SW480 (cell line): ENCODE measurements at regions not wholly inside any gene's neighbourhood (a gene's known extent, or its start where the extent isn't known, plus 50 kb on each side); places are given as distances from the start of the nearest gene placed in this dataset.
"Not testable (repeated sequence)": the region's sequence is repeated elsewhere in the genome, so short reads cannot be mapped to it uniquely, and the experiment has no call there.

ENCODE experiments used
- DNase-seq: peaks from one replicate; pipeline ENCODE4 v3.0.0-alpha.2; 2016; ENCODE audit warnings: low spot score

GRCh38 chr6:27617700-27618689, 145.1 kb upstream of the ZNF184 start:
- peak; percentile 52 for DNase-seq

GRCh38 chr6:27617046-27617687, 144.3 kb upstream of the ZNF184 start:
- DNase-seq: peak; percentile 14

DNA sequence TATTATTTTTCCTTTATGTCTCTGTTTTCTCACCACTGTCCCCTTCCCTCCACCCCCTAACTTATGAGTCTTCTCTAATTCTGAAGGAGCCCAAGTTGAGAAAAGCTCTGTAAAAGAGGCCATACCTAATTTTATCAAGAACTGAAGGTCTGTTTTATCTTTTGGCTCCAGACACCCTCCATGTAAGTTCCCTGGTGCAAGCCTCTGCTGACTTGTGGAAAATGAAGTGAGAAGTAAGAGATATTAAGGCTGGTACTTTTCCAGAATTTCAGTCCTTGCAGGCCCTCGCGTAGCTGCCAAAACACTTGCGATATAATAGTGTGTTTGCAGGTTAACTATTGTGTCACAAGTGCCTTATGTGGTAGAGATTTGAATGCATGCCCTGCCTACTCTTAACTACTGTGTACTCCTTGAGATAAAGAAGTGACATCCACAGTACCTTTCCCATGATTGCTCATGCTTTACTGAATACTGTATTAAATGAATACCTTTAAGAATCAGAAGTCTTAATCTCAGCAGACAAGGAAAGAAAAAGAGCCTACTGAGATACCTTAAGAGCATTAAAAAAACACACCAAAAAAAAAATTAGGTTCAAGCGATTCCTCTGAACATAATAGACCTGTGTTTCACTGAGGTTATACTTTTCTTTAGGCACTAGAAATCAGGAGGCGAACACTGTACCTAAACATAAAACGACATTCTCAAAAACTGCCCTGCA, 143.6 kb upstream of the ZNF184 start:
- no peak for DNase-seq

GRCh38 chr6:27611451-27611850, 138.5 kb upstream of the ZNF184 start:
- DNase-seq: no peak

DNA sequence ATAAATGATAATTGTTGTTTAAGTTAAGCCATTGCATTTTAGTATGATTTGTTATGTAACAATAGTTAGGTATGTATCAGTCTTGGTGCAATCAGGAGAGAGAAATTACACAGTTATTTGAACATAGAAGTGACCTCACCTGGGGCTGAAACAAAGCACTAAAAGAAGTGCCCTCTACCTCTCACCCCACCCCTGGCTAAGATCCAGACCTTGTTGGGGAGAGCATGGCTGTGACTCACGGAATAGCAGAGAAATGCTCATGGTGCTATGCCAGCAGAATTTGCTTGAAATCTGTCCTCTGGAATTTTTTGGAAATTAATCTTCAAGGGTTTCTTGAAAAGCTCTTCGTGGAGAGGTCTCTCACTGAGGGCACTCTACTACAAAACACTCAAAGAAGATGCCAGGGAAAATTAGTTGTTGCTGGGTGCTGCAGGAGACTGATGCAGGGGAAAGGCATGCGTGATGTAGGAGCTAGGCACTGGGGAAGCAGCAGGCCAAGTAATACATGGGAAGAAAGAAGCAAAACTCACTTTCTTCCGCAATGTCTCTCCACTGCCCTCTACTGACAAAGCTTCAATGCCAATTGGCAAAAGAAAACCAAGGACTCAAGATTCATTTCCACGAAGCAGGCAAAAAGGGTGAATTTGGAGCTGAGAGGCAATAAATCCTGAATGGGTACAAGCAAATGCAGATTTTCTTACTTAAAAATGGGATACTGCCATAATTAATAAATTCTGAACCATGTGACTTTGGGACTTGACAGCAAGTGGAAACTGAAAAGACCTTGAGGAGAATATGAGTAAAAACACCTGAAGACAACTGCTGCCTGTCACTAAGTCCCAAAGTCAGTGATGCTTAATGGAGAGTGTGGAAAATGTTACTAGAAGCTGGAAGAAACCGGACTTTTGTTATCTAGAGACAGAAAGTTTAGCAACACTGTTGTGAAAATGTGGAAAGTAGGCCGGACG, 136.3 kb upstream of the ZNF184 start:
- peak; percentile 47 for DNase-seq

DNA sequence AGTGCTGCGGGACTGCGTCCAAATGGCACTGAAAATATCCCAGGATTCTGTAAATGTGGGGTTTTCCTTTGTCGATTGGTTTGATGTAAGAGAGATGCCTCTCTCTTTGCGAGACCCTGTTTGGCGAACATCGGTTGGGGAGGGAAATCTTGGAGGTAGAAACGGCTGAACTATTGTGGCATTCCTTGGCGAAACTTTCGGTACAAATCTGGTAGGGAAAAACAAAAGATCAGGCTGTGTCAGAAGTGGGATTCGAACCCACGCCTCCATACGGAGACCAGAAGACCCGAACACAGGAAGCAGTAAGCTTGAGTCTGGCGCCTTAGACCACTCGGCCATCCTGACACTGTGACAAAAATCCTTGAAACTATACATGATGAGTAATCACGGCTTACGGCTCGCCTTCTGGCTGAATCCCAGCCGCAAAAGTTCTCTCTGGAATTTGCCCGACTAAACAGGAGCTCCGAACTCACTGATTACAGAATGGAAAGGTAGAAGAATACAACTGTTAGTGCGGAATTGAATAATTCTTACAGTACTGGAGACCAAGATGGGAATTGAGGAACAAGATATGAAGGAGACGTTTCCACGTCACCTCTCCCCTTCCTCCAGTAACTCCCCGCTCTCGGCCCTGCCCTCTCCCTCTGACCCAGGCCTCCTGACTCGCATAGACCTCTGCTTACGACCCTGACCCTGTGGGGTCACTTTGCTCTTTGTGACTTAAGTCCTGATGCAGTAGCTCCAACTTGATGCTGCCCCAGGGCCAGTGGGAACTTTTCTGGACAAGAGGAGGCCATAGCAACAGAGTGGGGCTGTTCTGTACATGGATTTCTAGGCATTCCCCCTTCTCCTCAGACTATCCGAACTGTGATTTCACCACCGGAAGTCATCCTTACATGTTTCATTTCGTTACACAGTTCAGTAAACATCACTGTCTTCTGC, 132.8 kb upstream of the ZNF184 start:
- no peak for DNase-seq

DNA sequence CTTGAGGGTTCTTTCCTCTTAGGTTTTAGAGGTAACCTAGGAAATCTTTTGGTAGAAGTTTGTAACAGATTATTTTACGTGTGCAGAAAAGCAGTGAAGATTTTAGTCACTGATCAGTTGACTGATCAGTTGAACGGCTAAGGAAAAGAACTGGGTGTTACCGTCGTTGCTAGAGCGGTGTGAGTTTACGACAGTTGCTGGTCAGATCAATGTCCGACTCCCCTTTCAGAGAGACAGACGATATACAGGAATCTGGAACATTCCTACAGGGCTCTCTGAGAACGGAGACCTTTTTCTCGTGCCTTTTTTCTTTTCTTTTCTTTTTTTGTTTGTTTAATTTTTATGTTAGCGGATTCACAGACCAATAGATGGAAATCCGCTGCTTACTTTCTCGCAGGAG, 132.1 kb upstream of the ZNF184 start:
- no peak for DNase-seq

DNA sequence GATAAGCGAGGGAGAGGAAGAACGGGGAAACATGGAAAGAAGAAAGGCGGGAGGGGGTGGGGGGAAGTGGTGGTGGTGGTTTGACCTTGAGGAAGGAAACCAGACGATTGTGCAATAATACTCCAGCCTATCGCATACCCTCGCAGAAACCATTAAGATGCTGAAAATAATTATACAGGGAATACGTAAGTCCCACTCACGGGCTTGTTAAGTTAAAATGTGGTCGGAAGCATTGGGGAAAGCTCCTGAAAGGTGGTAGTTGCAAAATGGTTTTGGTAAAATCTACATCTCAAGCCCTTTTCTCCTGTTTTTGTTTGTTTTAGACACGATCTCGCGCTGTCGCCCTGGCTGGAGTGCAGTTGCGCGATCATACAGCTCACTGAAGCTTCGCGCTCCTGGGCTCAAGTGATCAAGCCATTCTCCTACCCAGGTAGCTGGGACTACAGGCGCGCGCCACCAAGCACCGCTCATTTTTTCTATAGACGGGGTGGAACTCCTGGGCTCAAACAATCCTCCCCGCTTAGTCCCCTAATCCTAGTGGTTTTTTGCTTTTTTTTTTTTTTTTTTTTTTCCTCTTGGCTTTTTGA, 128.9 kb upstream of the ZNF184 start:
- no peak for DNase-seq

DNA sequence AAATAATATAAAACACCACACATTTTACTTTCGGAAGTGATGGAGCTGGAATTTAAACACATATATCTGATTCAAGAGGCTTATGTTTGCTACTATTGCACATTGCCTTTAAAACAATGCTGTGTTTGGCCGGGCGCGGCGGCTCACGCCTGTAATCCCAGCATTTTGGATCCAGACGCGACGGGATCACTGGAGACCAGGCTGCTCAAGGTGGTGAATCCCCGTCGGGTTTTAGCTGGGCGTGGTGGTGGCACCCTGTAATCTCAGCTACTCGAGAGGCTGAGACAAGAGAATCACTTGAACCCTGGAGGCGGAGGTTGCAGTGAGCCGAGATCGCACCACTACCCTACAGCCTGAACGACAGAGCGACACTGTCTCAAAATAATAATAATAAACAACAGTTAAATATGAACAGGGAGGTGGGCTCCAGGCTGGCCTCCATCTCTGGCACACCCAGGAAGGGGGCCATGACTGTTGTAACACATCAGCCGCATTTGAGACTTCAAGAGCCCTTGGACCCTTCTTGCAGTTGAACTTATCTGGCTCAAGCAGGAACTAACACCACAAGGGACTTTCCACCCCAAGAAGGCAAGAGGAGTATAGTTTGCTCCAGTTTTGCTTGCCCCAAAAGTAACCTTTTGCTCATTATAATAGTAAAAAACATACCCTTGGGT, 127.1 kb upstream of the ZNF184 start:
- DNase-seq: no peak

DNA sequence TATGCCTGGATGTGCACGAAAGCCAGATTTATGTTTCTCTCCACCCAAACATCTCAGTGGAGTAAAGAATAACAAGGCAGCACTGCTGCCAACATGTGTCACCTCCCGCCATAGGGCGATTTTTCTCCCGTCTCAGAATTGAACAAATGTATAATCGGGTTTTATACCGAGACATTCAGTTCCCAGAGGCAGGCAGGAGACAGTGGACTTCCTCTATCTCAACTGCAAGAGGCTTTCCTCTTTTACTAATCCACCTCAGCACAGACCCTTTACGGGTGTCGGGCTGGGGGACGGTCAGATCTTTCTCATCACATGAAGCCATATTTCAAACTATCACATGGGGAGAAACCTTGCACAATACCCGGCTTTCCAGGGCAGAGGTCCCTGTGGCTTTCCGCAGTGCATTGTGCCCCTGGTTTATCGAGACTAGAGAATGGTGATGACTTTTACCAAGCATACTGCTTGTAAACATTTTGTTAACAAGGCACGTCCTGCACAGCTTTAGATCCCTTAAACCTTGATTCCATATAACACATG, 124.2 kb upstream of the ZNF184 start:
- not testable (repeated sequence) for DNase-seq

DNA sequence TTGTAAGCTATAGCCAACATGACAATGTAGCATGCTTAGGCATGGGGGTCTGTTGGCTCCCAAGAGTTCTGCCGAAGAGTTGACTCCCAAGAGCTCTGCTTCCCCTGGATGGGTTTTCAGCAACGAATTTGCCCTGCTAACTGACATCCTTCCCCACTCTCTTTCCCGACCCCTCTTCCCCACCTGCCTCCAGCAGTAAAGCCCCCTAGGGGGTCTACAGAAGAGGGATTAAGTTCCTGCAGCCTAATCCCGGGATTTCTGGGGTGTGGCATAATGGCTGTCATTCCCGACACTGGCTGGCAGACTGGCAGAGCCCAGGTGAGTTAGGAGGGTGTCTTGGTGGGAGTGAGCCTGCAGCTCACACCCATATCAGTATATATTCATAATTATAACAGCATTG, 121.0 kb upstream of the ZNF184 start:
- no peak for DNase-seq

DNA sequence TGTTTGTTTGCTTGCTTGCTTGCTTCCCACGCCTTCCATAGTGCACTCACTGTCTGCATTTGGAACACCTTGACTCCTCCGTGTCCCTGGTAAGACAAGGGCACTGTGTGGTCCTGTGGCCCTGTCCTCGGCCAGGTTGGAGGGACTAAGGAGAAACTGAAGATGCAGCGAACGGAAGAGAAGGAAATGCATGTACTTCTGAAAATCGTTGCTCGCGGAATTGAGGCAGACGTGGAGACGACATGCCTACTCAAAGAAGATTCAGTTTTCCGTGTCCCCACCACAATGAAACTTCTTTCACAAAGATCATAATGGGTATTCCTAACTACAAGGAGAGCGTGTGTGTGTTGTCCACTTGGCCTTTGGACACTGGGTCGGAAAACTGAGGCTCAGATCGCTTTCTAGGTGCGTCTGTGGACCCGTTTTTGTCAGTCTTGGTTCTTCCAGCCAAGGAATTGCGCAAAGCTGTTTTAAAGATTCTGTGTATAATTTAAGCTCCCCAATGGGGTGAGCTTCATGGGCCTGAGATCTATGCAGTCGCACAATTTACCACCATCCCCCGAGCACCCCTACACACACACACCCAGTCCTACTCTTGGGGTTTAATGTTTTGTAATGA, 120.4 kb upstream of the ZNF184 start:
- DNase-seq: no peak

DNA sequence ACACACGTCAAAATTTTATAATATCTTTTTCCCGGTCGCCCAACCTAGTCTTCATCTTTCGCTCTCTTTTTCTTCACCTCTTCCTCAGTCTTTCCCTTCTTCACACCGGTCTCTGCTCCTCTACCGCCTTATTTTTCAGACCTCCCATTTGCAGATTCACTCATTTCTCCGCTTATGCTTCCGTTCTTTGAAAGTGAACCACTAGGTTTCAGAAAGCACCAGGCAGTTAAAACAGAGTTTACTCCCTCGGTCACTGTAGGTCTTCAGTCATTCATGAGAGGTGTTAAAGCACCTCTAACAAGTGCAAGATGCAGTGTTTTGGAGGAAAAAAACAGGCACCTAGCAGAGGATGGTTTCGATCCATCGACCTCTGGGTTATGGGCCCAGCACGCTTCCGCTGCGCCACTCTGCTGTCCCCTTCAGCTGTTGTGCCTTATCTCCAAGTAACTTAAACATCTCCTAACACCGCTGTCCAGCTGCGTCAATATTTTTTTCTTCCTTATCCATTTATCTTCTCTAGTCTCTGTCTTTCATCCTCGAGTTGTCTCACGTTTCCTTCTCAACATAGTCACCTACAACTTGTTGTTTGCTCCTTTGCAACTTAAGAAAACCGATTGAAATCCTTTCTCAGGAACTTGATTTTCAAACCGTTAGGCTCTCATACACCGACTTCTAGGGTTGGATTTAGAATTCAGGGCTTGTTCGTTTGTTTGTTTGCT, 119.7 kb upstream of the ZNF184 start:
- peak; percentile 76 for DNase-seq

GRCh38 chr6:27591699-27592480, 119.0 kb upstream of the ZNF184 start:
- peak; percentile 23 for DNase-seq

DNA sequence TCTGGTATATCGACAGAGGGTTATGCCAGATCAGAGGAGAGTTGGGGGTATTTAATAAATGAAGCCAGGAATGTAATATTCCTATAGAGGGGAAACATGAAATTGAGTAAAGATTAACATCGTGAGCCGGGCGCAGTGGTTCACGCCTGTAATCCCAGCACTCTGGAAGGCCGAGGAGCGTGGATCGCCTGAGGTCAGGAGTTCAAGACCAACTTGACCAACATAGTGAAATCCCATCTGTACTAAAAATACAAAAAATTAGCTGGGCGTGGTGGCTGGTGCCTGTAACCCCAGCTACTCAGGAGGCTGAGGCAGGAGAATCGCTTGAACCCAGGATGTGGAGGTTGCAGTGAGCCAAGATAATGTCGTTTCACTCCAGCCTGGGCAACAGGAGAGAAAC, 112.4 kb upstream of the ZNF184 start:
- DNase-seq: not testable (repeated sequence)

GRCh38 chr6:27584326-27584725, 111.4 kb upstream of the ZNF184 start:
- no peak for DNase-seq
